Cerebellar cortex (tissue), 1 donor: ENCODE measurements at regions not wholly inside any gene's neighbourhood (a gene's known extent, or its start where the extent isn't known, plus 50 kb on each side); places are given as distances from the start of the nearest gene placed in this dataset.

ENCODE experiments used
- DNase-seq: peaks from one replicate; pipeline ENCODE4 v3.0.0-alpha.2; 2015; ENCODE audit warnings: low spot score

GRCh38 chr16:86998196-86999001 is 318.8 kb downstream of the C16orf95 start:
- no peak for DNase-seq

DNA sequence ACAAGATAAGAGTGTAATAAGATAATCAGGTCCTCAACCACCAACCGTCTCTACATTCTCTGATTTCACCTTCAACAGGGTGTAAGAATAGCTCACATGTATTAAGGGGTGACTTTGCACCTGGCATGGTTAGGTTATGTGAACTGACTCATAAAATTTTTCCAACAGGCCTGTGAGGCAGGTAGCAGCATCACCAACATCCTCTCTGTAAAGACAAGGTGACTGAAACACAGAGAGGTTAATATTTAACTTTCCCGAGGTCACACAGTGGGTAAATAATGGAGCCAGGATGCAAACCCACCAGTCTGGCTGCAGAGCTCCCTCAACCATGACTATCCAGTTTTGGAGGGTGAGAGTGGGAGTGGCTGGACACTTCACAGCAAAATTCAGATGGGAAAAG is 317.2 kb downstream of the C16orf95 start:
- no peak for DNase-seq

- DNase-seq: no peak
Measured at GRCh38 chr16:87002717-87003413, 314.3 kb downstream of the C16orf95 start.

DNA sequence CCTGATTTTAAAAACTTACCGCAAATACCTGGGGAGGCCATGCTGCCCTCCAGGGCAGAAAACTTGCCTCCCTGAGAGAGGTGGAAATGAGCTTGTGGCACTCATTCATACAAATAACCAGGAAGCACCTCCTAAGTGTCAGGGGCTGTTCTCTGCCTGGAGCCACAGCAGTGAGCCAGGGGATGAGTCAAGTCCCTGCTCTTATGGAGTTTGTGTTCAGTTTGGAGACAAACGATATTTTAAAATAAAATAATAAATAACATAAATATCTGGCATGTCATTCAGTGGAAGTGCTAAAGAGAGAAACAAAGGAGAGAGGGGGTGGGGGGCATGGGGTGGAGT is 313.8 kb downstream of the C16orf95 start:
- no peak for DNase-seq

DNA sequence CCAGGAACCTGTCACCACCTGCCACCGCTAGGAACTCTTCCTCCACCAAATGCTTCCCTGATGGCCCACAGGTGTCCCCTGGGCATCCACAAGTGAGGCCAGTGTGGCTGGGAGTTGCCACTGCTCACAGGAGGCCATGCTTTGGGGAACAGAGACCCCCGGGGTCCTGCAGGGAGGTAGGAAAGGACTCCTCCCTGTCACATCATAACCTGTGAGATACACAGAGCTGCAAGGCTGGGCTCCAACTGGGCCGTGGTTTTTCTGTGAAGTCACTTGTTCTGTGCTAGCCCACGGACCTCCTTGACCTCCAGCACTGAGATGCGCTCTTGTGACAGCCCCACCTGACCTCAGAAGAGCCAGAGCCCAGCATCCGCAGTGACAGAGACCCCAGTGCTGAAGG is 311.2 kb downstream of the C16orf95 start:
- DNase-seq: no peak

DNA sequence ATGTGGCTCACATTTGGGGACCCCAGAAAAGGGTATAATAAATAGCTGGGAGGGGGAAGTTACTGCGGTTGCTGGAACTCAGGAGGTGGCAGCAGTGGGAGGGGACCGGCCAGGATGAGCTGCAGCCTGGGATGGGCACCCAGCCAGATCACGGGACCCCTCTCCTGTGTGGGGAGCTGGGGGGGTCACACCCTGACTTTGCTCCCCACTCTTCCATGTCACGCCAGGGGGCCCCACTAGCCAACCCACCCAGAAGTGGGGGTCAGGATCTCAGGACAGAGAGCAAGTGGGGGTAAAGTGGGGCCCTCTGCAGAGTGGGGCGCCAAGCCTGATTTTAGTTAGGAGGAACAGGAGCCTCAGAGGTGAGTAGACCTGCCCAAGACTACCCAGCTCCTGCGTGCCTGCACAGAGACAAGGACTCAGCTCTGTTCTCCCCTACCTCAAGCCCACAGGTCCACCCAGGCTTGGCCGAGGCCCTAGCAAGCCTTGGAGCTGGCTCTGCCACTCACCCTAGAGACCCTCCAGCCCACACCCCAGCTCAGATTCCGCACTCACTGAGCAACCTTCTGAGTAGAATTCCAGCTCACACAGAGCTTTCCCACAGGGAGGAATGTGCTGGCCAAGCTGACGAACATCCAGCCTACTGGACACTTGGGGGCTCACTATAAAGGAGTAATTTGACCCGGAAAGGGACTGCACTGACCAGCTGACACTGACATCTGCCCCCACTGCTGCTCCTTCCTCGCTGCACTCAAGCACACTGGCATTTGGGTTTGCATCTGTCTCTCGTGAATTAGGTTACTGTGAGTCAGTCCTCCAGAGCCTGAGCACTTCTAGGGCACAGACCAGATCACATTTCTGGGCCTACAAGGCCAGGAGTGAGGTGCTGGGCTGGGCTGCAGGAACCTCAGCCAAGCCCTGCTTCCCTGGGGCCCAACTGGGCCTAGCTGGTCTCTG is 310.1 kb downstream of the C16orf95 start:
- no peak for DNase-seq

DNA sequence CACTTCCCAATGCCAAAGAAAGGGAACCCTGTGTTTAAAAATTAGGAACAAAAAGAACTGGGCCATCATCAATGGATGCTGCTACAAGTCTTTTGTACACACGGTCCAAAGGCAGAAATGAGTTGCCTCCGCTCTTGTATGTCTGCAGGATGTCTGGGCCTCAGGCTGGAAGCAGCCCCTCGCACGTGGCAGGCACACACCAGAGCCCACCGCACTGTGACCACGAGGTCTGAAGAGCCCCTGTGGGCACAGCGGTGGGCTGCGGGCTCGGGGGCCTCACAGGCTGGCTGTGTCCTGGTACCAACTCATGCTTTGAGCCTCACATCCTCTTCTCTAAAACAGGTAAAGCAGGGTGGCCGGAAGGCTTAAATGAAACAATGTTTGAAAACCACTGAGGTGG is 309.3 kb downstream of the C16orf95 start:
- DNase-seq: no peak

DNA sequence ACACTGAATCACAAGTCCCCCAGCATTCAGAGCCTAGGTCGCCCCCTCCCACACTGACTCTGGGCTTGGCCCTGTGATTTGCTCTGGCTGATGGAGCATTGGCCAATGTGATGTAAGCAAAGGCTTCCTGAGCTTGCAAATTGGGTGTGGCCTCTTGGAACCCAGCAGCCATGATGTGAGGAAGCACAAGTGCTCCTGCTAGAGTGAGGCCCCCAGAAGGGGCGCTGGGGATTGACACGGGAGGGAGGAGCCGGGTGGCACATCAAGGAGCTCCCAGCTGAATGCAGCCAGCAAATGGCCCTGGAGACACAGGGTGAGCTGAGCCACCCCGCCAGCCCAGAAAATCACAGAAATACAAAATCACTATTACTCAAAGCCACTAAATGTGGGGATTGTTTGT is 308.5 kb downstream of the C16orf95 start:
- DNase-seq: no peak

GRCh38 chr16:87012954-87013938 is 303.9 kb downstream of the C16orf95 start:
- no peak for DNase-seq

DNA sequence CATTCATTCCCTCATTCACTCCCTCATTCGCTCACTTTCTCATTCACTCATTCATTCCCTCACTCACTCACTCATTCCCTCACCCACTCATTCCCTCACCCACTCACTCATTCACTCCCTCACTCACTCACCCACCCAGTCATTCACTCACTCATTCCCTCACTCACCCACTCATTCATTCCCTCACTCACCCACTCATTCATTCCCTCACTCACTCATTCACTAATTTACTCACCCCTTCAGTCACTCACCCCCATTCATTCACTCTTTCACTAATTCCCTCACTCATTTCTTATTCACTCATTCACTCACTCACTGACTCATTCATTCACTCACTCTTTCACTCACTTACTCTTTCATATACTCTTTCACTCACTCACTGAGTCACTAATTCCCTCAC is 303.1 kb downstream of the C16orf95 start:
- no peak for DNase-seq

- no peak for DNase-seq
Measured at GRCh38 chr16:87015021-87015420, 302.2 kb downstream of the C16orf95 start.

GRCh38 chr16:87016046-87017035 is 300.9 kb downstream of the C16orf95 start:
- no peak for DNase-seq

DNA sequence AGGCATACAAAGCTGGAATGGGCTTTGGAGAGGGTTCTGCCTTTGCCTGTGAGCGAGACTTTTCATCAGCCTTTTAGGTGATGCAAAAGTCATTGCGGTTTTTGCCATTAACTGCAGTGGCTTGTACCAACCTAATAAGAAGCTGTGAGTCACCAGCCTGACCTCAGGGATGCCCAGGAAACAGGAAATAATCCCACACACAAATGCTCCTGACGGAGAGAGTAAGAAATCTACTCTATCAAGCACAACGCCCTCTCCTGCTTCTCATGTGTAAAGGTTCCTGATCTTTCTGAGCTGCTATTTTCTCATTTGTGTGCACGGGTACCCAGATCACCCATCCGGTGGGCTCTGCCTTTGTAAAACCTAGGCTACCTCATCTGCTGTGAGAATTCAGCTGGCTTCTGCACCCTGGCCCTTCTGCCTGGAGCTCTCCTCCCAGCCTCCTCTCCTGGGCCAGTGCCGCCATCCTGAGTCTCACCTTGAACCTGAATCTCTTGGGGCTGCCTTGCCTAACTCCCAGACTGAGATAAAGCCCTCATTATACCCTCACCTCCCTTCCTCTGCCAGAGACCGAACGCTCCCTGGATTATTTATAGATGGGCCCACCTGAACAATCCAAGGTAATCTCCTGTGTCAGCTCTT is 299.7 kb downstream of the C16orf95 start:
- no peak for DNase-seq

- no peak for DNase-seq
Measured at GRCh38 chr16:87025676-87026075, 291.5 kb downstream of the C16orf95 start.

DNA sequence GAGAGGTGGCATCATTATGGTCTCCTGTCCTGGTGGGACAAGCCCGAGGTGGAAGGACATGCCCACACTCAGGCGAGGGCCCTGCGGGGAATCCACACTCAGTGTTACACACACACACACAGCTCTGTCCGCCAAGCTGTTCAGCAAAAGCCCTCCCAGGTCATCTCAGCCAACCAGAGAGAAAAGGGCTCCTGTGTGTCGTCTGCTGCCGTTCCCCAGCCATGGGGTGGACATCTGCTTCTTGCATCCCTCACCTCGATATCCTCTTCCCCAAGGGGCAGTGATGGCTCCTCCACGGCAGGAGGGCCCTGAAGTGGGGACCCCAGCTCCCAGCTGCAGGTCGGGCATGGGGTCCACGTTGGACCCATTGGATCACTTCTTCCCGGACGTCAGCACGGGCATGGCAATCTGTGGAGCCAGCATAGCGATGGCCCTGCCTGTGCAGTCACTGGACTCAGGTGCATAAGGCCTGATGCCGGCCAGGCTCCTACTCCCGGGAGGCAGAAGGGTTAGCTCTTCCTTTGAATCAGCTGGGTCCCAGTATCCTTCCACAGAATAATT is 290.1 kb downstream of the C16orf95 start:
- DNase-seq: no peak

DNA sequence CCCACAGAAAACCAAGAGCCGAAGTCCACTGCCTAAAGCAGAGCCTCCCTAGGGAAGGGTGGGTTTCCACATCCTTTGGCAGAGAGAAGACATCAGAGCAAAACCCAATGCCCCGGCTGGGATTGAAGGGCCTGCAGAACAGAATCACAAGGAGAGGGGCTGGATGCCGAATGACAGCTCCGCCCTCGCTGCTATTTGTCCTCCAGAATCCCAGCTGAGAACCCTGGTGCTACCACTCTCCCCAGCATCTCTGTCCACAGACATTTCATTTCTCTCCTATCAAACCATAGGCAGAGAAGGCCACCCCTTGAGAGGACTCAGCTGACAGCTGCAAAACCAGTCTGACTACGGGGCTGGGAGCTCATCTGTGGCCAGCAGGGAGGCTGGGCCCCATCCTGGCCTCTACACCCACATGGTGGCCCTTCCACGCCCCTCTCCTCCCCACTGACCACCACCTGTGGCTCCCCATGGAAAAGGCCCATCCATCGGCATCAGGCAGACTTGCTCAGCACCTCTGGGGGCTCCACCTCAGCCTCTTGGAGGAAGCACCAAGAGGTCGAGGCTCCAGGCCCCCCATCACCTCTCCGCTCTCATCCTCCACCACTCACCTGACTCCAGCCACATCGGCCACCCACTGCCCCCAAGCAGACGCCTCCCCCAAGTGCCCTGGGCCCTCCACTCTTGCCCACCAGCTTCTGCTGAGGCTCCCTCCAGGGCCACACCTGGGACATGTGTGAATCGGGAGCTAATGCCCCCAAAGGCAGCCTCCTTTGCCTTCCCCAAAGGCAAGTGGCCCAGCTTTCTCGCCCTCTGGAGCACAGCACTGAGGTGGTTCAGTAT is 288.5 kb downstream of the C16orf95 start:
- no peak for DNase-seq

DNA sequence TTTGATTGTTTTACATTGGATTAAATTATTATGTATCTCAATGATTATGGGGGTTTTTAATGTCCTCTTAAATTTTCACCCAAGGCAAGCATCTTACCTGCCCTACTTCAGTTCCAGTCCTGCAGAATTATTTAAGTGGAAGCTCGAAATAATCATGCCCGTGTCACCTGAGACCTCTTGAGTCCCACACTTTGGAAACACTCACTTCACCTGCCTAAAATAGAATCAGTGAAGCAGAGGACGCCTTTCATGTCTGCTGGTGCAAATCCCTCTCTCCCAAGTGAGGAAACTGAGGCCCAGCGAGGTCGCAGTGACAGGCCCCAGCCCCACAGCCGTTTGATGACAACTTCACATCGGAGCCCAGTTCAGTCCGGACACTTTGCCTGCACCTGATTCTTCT is 284.6 kb downstream of the C16orf95 start:
- no peak for DNase-seq

- no peak for DNase-seq
Measured at GRCh38 chr16:87033021-87033471, 284.1 kb downstream of the C16orf95 start.
